IMR-90 (cell line): ENCODE measurements at regions not wholly inside any gene's neighbourhood (a gene's known extent, or its start where the extent isn't known, plus 50 kb on each side); places are given as distances from the start of the nearest gene placed in this dataset.

Experiments
- ATAC-seq: fragments of 200-7000 bp; cut with Tn5 transposase; 2 replicates; pipeline ENCODE4 v1.9.1; 2020; ENCODE audit warnings: low read depth, mild to moderate bottlenecking, moderate library complexity
- BruUV-seq: library from RNA; stranded (reverse); fragments of 400-500 nt; replicated peaks from 2 replicates; lab custom pipeline; 2021; lab: Mats Ljungman, UMichigan
- CTCF ChIA-PET: fragments of 300-600 bp; formaldehyde crosslinking; extraction: SDS; loops from one replicate; lab custom pipeline; 2021; ENCODE audit warnings: antibody characterized with exemption; lab: Yijun Ruan, JAX
- POLR2A ChIA-PET: fragments of 300-600 bp; sonication (Branson Sonifier 250); formaldehyde crosslinking; loops from one replicate; lab custom pipeline; 2022; ENCODE audit warnings: antibody characterized with exemption; ENCODE audit not compliant: unreplicated experiment; lab: Charles Lee
- DNase-seq: peaks from one replicate; pipeline ENCODE4 v3.0.0; 2013
- H2AFZ ChIP-seq: replicated peaks from 2 replicates; pipeline ENCODE3; 2013; ENCODE audit warnings: low read length, mild to moderate bottlenecking; ENCODE audit not compliant: poor library complexity
- H2AK5ac ChIP-seq: 2 replicates; pipeline ENCODE4 v1.6.1; 2013; ENCODE audit warnings: low read depth, low read length, inconsistent platforms
- H2AK9ac ChIP-seq: replicated peaks from 2 replicates; pipeline ENCODE3; 2013; ENCODE audit warnings: mild to moderate bottlenecking, low read depth, low read length, moderate library complexity; ENCODE audit not compliant: poor library complexity
- H2BK120ac ChIP-seq: 2 replicates; pipeline ENCODE4 v1.6.1; 2013; ENCODE audit warnings: low read depth, low read length, inconsistent platforms
- H2BK15ac ChIP-seq: 3 replicates; pipeline ENCODE4 v1.6.1; 2013; ENCODE audit warnings: low read depth, low read length, inconsistent platforms
- H2BK20ac ChIP-seq: 2 replicates; pipeline ENCODE4 v1.6.1; 2013; ENCODE audit warnings: low read depth, mild to moderate bottlenecking, inconsistent platforms, low read length, moderate library complexity
- H2BK5ac ChIP-seq: 2 replicates; pipeline ENCODE4 v1.6.1; 2013; ENCODE audit warnings: mild to moderate bottlenecking, low read depth, low read length, inconsistent platforms; ENCODE audit not compliant: poor library complexity, severe bottlenecking
- H3K14ac ChIP-seq: replicated peaks from 2 replicates; pipeline ENCODE4 v1.6.1; 2013; ENCODE audit warnings: low read depth, low read length, inconsistent platforms
- H3K18ac ChIP-seq: 2 replicates; pipeline ENCODE4 v1.6.1; 2013; ENCODE audit warnings: low read depth, low read length, control low read depth
- H3K23ac ChIP-seq: 2 replicates; pipeline ENCODE4 v1.6.1; 2013; ENCODE audit warnings: low read depth, low read length, inconsistent platforms
- H3K27ac ChIP-seq: 2 replicates; pipeline ENCODE4 v1.5.1; 2013; ENCODE audit warnings: mild to moderate bottlenecking, control low read depth, low read length; ENCODE audit not compliant: insufficient read depth
- H3K27me3 ChIP-seq: 2 replicates; pipeline ENCODE4 v1.6.1; 2013; ENCODE audit warnings: low read length; ENCODE audit not compliant: control insufficient read depth, insufficient read depth
- H3K36me3 ChIP-seq: 2 replicates; pipeline ENCODE4 v1.6.1; 2013; ENCODE audit warnings: low read length, mixed read lengths; ENCODE audit not compliant: control insufficient read depth, insufficient read depth
- H3K4ac ChIP-seq: 2 replicates; pipeline ENCODE4 v1.6.1; 2013; ENCODE audit warnings: low read depth, low read length, inconsistent platforms
- H3K4me1 ChIP-seq: 2 replicates; pipeline ENCODE4 v1.6.1; 2013; ENCODE audit warnings: low read length, mixed read lengths; ENCODE audit not compliant: control insufficient read depth, insufficient read depth
- H3K4me2 ChIP-seq: 2 replicates; pipeline ENCODE4 v1.6.1; 2013; ENCODE audit warnings: low read depth, mild to moderate bottlenecking, control low read depth, low read length, moderate library complexity
- H3K4me3 ChIP-seq: 2 replicates; pipeline ENCODE4 v1.5.1; 2013; ENCODE audit warnings: low read depth, mild to moderate bottlenecking, control low read depth, low read length, moderate library complexity; ENCODE audit not compliant: insufficient read depth
- H3K56ac ChIP-seq: 2 replicates; pipeline ENCODE4 v1.6.1; 2013; ENCODE audit warnings: low read length, inconsistent platforms; ENCODE audit not compliant: insufficient read depth; ENCODE audit errors: extremely low read depth
- H3K79me1 ChIP-seq, 2 experiments: 2 replicates each; pipeline ENCODE4 v1.6.1; 2013; ENCODE audit warnings: low read length in 2 of 2, inconsistent platforms in 1 of 2, low read depth in 1 of 2
- H3K9ac ChIP-seq: 2 replicates; pipeline ENCODE4 v1.6.1; 2013; ENCODE audit warnings: low read depth, low read length, control low read depth
- H3K9me1 ChIP-seq: 2 replicates; pipeline ENCODE4 v1.6.1; 2013; ENCODE audit warnings: low read length, inconsistent platforms; ENCODE audit not compliant: insufficient read depth
- H3K9me3 ChIP-seq: 2 replicates; pipeline ENCODE4 v1.6.1; 2013; ENCODE audit warnings: low read length; ENCODE audit not compliant: control insufficient read depth, insufficient read depth
- H4K20me1 ChIP-seq: 2 replicates; pipeline ENCODE4 v1.6.1; 2013; ENCODE audit warnings: low read length, inconsistent platforms; ENCODE audit not compliant: insufficient read depth
- H4K5ac ChIP-seq: 2 replicates; pipeline ENCODE4 v1.6.1; 2013; ENCODE audit warnings: mild to moderate bottlenecking, low read depth, low read length, control low read depth
- H4K8ac ChIP-seq, 2 experiments: 2 replicates each; pipeline ENCODE4 v1.6.1; 2013; ENCODE audit warnings: low read depth in 2 of 2, low read length in 2 of 2, control low read depth in 1 of 2, inconsistent platforms in 1 of 2
- H4K91ac ChIP-seq: 2 replicates; pipeline ENCODE4 v1.6.1; 2013; ENCODE audit warnings: low read depth, low read length, inconsistent platforms; ENCODE audit not compliant: insufficient read depth
- CEBPB ChIP-seq: IDR thresholded peaks from 2 replicates; pipeline ENCODE4 v1.6.1; 2012; ENCODE audit warnings: low read depth, low read length, improper control_type of control experiment
- CHD1 ChIP-seq: IDR thresholded peaks from 2 replicates; pipeline ENCODE4 v1.6.1; 2012; ENCODE audit warnings: low read depth, low read length, improper control_type of control experiment
- FOS ChIP-seq: fragments of 150-350 bp; IDR thresholded peaks from 2 replicates; pipeline ENCODE4 v1.6.1; 2016; ENCODE audit warnings: low read depth, low read length
- MAZ ChIP-seq: IDR thresholded peaks from 2 replicates; pipeline ENCODE4 v1.6.1; 2012; ENCODE audit warnings: low read depth, mild to moderate bottlenecking, low read length, improper control_type of control experiment, moderate library complexity, borderline replicate concordance
- NFE2L2 ChIP-seq: fragments of 150-350 bp; IDR thresholded peaks from 2 replicates; pipeline ENCODE4 v1.6.1; 2016; ENCODE audit warnings: low read depth, mild to moderate bottlenecking, low read length
- POLR2A ChIP-seq: IDR thresholded peaks from 2 replicates; pipeline ENCODE4 v1.6.1; 2012; ENCODE audit warnings: mild to moderate bottlenecking, low read depth, low read length
- RAD21 ChIP-seq: IDR thresholded peaks from 2 replicates; pipeline ENCODE4 v1.6.1; 2012; ENCODE audit warnings: low read length, improper control_type of control experiment
- RCOR1 ChIP-seq: IDR thresholded peaks from 2 replicates; pipeline ENCODE4 v1.6.1; 2012; ENCODE audit warnings: mild to moderate bottlenecking, low read length, improper control_type of control experiment; ENCODE audit not compliant: insufficient replicate concordance
- RFX5 ChIP-seq: IDR thresholded peaks from 2 replicates; pipeline ENCODE4 v1.8.0; 2012; ENCODE audit warnings: low read depth, mild to moderate bottlenecking, low read length, moderate library complexity
- SMC3 ChIP-seq: fragments of 150-350 bp; IDR thresholded peaks from 2 replicates; pipeline ENCODE4 v1.6.1; 2016; ENCODE audit warnings: low read depth, mild to moderate bottlenecking, antibody characterized with exemption, low read length, moderate library complexity
- WGBS, 2 experiments: methylation state at CpG; one replicate each; pipeline versions ENCODE4 v1.1.5 to v1.1.7; 2013; ENCODE audit warnings: missing lambda C conversion rate in 2 of 2; ENCODE audit not compliant: insufficient read length in 1 of 2; ENCODE audit errors: extremely low coverage in 2 of 2; 5-methylcytosine and 5-hydroxymethylcytosine counted together
- dilution Hi-C: fragments of 300-500 bp; cut with HindIII; formaldehyde crosslinking; loops from one replicate; pipeline ENCODE4 v1.14.3; 2018; ENCODE audit warnings: low sequenced_read_pairs; ENCODE audit not compliant: unreplicated experiment
- in situ Hi-C: fragments of 300-500 bp; cut with MboI; formaldehyde crosslinking; loops from 3 replicates; pipeline ENCODE4 v1.14.3; 2019; ENCODE audit warnings: low sequenced_read_pairs, inconsistent platforms, mixed read lengths
- intact Hi-C: fragments of 100-400 bp; cut with micrococcal nuclease; formaldehyde crosslinking; loops from 2 replicates; pipeline ENCODE4 v1.10.0; 2022
- TF ChIP-seq, protein P1 (sequence below): fragments of 150-350 bp; IDR thresholded peaks from 2 replicates; pipeline ENCODE4 v1.6.1; 2016; ENCODE audit warnings: low read depth, mild to moderate bottlenecking, low read length, moderate library complexity, borderline replicate concordance
- TF ChIP-seq, protein P2 (sequence below): fragments of 150-350 bp; IDR thresholded peaks from 2 replicates; pipeline ENCODE4 v1.6.1; 2017; ENCODE audit warnings: mild to moderate bottlenecking, antibody characterized with exemption, low read length, low read depth

DNA sequence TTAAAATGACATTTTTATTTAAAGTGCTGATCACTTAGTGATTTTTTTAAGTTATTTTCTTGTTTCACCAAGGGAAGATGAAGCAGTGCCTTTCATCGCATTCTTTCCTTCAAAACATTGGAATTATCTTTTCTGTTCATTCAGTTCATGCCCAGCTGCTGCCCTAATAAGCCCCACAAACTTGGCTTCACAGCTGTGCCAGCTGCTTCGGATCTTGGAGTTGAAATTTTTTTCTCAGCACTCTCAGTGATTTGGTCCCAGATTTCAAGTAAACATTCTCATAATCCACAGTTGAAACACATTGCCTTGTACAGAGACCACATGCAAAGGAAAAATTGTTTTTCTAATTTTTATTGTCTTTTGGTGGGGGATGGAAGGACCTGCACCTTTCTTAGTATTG, 353.3 kb upstream of the LRP1B start:
- intact Hi-C loops (no loop called here), dilution Hi-C loops (no loop called here), in situ Hi-C loops (no loop called here)
- Histone ChIP-seq H2AK9ac (no peak overlapping the region), H4K8ac (no peak overlapping the region), H3K27me3 (no peaks in the 10 kb centered on the region), H2BK5ac (no peak overlapping the region), H3K4me2 (no peak overlapping the region), H3K4me3 (no peak overlapping the region), H4K91ac (no peak overlapping the region), H2BK20ac (no peak overlapping the region), H3K4ac (no peak overlapping the region), H3K9me1 (no peaks in the 10 kb centered on the region), H3K79me1 (no peaks in the 10 kb centered on the region), H2BK15ac (no peak overlapping the region), H3K9ac (no peak overlapping the region), H4K20me1 (no peaks in the 10 kb centered on the region), H3K4me1 (no peaks in the 10 kb centered on the region), H3K27ac (no peak overlapping the region), H3K9me3 (no peaks in the 10 kb centered on the region), H3K36me3 (no peaks in the 10 kb centered on the region), H3K18ac (no peak overlapping the region), H3K56ac (no peak overlapping the region), H4K5ac (no peak overlapping the region), H3K14ac (no peak overlapping the region), H3K23ac (no peak overlapping the region), H2AK5ac (no peak overlapping the region), H2BK120ac (no peak overlapping the region), H2AFZ (no peak overlapping the region)
- WGBS, 2 experiments: 20% methylated on average over 1 of the region's 2 CpGs; no CpG with 5 or more reads in 1 of the 2 experiments
- CTCF ChIA-PET: interaction anchor here (0.6 kb wide), 1 partner anchor 29 kb away, joined by 4 read pairs; no protein-coding TSS in a partner anchor
- TF ChIP-seq NFE2L2 (no peak), FOS (no peak), CEBPB (no peak), CHD1 (no peak), RFX5 (no peak), RCOR1 (no peak), SMC3 (no peak), MAZ (no peak), RAD21 (no peak), POLR2A (no peak)
- TF ChIP-seq, protein P1, sequence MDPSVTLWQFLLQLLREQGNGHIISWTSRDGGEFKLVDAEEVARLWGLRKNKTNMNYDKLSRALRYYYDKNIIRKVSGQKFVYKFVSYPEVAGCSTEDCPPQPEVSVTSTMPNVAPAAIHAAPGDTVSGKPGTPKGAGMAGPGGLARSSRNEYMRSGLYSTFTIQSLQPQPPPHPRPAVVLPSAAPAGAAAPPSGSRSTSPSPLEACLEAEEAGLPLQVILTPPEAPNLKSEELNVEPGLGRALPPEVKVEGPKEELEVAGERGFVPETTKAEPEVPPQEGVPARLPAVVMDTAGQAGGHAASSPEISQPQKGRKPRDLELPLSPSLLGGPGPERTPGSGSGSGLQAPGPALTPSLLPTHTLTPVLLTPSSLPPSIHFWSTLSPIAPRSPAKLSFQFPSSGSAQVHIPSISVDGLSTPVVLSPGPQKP: no peak
- TF ChIP-seq, protein P2, sequence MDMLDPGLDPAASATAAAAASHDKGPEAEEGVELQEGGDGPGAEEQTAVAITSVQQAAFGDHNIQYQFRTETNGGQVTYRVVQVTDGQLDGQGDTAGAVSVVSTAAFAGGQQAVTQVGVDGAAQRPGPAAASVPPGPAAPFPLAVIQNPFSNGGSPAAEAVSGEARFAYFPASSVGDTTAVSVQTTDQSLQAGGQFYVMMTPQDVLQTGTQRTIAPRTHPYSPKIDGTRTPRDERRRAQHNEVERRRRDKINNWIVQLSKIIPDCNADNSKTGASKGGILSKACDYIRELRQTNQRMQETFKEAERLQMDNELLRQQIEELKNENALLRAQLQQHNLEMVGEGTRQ: no peak
- POLR2A ChIA-PET: no interaction called here
- no TSS peak for BruUV-seq
- DNase-seq: no peak
- no peak for ATAC-seq
